ENCODE measurements at regions not wholly inside any gene's neighbourhood (a gene's known extent, or its start where the extent isn't known, plus 50 kb on each side); places are given as distances from the start of the nearest gene placed in this dataset.

GRCh38 chr15:93378558-93378957, 289.5 kb upstream of the RGMA start:
- no peak for TF ChIP-seq CTCF (IDR thresholded peaks at IDR 0.05; ENCODE audit: low read depth, low read length, missing control alignments)
- no peak overlapping the region for H3K4me3 ChIP-seq (replicated peaks; ENCODE audit: low read depth, low read length)
- no peak for DNase-seq (ENCODE audit: extremely low read depth, low read depth)

DNA sequence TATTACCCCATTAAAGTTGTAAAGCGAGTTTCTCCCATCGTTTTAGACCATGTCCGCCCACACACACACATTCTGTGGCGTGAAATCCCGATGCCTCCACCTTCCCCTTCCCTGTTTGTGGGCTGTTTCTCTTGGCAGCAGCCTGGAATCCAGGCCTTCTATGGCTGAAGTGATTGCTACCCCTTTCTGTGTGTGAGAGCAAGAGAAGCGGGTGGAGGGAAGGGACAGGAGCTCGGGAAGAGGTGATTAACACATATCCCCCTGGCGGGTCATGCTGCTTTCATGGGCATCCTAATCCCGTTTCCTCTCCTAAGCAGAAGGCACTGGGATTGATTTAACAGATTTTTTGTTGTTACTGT, 283.8 kb upstream of the RGMA start:
- DNase-seq (ENCODE audit: extremely low read depth, low read depth): no peak
- H3K4me3 ChIP-seq (replicated peaks; ENCODE audit: low read depth, low read length): no peak overlapping the region
- TF ChIP-seq CTCF (IDR thresholded peaks at IDR 0.05; ENCODE audit: low read depth, low read length, missing control alignments): no peak

GRCh38 chr15:93372208-93372864, 283.3 kb upstream of the RGMA start:
- DNase-seq (ENCODE audit: extremely low read depth, low read depth): no peak
- no peak overlapping the region for H3K4me3 ChIP-seq (replicated peaks; ENCODE audit: low read depth, low read length)
- TF ChIP-seq CTCF (IDR thresholded peaks at IDR 0.05; ENCODE audit: low read depth, low read length, missing control alignments): no peak

- TF ChIP-seq CTCF (IDR thresholded peaks at IDR 0.05; ENCODE audit: low read depth, low read length, missing control alignments): no peak
- no peak overlapping the region for H3K4me3 ChIP-seq (replicated peaks; ENCODE audit: low read depth, low read length)
- DNase-seq (ENCODE audit: extremely low read depth, low read depth): no peak
These were observed 277.5 kb upstream of the RGMA start for GRCh38 chr15:93366387-93367100.

DNA sequence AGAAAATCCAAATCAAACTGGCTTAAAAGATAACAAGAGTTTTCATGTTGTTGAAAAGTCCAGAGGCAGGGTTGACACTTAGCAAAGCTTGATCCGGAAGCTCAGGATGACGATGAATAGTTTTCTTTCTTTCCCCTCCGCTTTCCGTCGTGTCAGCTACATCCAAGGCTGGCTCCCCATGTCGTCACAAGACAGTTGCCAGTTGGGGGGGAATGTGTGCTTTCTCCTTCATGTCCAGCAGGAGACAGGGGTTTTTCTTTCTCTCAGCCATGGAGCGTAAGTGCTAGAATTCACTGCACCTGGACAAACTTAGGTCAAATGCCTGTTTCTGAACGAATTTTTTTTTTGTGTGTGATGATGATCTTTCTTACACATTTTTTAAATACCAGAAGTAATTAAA, 273.8 kb upstream of the RGMA start:
- DNase-seq (ENCODE audit: extremely low read depth, low read depth): no peak
- H3K4me3 ChIP-seq (replicated peaks; ENCODE audit: low read depth, low read length): no peak overlapping the region
- no peak for TF ChIP-seq CTCF (IDR thresholded peaks at IDR 0.05; ENCODE audit: low read depth, low read length, missing control alignments)

DNA sequence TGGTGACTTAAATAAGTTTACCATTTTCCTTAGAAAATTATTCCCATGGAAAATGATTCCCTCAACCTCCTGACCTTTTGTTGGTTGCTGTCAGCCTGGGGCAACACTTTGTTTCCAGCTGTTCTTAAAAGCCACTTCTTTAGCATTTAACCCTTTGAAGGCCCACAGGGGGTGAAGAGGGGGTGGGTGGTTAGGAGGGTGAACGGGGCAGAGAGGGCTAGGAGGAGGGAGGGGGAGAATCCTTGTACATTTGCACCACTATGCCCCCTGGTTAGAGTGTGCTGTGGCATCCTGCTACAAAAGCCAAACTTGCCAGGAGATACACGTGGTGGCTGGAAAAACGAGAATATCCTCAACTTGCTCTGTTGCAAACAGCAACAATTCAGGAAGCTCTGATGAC, 273.2 kb upstream of the RGMA start:
- TF ChIP-seq CTCF (IDR thresholded peaks at IDR 0.05; ENCODE audit: low read depth, low read length, missing control alignments): no peak
- no peak overlapping the region for H3K4me3 ChIP-seq (replicated peaks; ENCODE audit: low read depth, low read length)
- DNase-seq (ENCODE audit: extremely low read depth, low read depth): no peak
